ENCODE measurements at regions not wholly inside any gene's neighbourhood (a gene's known extent, or its start where the extent isn't known, plus 50 kb on each side); places are given as distances from the start of the nearest gene placed in this dataset.

DNA sequence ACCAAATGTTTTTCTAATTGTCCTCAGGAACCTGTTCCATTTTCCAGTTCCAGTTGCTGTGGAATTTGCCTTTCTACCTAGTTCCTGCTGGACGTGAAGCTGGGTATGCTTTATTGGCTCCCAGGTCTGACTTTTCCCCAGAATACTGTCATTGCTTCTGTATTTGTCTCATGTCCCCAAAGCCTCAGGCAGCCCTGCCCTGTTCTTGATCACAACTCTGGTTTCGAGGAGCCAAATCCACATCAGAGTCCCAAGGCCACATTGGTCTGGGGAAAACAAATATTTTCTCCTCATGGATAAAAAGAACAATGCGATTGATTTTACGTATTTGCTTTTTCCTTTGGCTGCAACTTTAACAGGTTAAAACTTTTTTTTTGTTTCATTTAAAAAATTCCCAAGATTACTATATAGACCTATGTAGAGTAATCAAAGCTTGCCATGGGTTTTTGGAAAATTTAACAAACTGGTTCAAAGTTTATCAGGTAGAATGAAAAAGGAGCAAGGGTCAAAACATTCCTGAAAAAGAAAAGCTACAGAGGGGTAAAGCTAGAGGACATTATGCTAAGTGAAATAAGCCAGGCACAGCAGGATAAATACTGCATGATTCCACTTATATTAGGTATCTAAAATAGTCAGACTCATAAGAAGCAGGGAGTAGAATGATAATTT, 85.2 kb downstream of the MDH1 start:
- TF ChIP-seq TCF12 (IDR thresholded peaks at IDR 0.05; ENCODE audit: low read depth), result no peak
- TF ChIP-seq, protein P1, sequence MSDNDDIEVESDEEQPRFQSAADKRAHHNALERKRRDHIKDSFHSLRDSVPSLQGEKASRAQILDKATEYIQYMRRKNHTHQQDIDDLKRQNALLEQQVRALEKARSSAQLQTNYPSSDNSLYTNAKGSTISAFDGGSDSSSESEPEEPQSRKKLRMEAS (IDR thresholded peaks at IDR 0.05), result no peak
- no peak for TF ChIP-seq FOXM1 (IDR thresholded peaks at IDR 0.05; ENCODE audit: borderline replicate concordance, low read depth)
- no peak for TF ChIP-seq RAD21 (IDR thresholded peaks at IDR 0.05; ENCODE audit: low read depth)
- no peak for TF ChIP-seq CEBPB (IDR thresholded peaks at IDR 0.05)
- TF ChIP-seq EP300 (IDR thresholded peaks at IDR 0.05; ENCODE audit: borderline replicate concordance), result no peak
- TF ChIP-seq TAF1 (IDR thresholded peaks at IDR 0.05; ENCODE audit: low read depth), result no peak
- no peak for TF ChIP-seq CREB1 (IDR thresholded peaks at IDR 0.05; ENCODE audit: low read depth)
- TF ChIP-seq YY1 (IDR thresholded peaks at IDR 0.05; ENCODE audit: low read depth), result no peak
- TF ChIP-seq EGR1 (IDR thresholded peaks at IDR 0.05), result no peak
- TF ChIP-seq, protein P2, sequence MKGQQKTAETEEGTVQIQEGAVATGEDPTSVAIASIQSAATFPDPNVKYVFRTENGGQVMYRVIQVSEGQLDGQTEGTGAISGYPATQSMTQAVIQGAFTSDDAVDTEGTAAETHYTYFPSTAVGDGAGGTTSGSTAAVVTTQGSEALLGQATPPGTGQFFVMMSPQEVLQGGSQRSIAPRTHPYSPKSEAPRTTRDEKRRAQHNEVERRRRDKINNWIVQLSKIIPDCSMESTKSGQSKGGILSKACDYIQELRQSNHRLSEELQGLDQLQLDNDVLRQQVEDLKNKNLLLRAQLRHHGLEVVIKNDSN (IDR thresholded peaks at IDR 0.05), result no peak
- TF ChIP-seq ZBTB7A (IDR thresholded peaks at IDR 0.05; ENCODE audit: low read depth), result no peak
- TF ChIP-seq, protein P3, sequence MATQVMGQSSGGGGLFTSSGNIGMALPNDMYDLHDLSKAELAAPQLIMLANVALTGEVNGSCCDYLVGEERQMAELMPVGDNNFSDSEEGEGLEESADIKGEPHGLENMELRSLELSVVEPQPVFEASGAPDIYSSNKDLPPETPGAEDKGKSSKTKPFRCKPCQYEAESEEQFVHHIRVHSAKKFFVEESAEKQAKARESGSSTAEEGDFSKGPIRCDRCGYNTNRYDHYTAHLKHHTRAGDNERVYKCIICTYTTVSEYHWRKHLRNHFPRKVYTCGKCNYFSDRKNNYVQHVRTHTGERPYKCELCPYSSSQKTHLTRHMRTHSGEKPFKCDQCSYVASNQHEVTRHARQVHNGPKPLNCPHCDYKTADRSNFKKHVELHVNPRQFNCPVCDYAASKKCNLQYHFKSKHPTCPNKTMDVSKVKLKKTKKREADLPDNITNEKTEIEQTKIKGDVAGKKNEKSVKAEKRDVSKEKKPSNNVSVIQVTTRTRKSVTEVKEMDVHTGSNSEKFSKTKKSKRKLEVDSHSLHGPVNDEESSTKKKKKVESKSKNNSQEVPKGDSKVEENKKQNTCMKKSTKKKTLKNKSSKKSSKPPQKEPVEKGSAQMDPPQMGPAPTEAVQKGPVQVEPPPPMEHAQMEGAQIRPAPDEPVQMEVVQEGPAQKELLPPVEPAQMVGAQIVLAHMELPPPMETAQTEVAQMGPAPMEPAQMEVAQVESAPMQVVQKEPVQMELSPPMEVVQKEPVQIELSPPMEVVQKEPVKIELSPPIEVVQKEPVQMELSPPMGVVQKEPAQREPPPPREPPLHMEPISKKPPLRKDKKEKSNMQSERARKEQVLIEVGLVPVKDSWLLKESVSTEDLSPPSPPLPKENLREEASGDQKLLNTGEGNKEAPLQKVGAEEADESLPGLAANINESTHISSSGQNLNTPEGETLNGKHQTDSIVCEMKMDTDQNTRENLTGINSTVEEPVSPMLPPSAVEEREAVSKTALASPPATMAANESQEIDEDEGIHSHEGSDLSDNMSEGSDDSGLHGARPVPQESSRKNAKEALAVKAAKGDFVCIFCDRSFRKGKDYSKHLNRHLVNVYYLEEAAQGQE (IDR thresholded peaks at IDR 0.05; ENCODE audit: low read depth), result no peak
- TF ChIP-seq NFIC (IDR thresholded peaks at IDR 0.05), result no peak
- no peak for TF ChIP-seq TEAD4 (IDR thresholded peaks at IDR 0.05)

DNA sequence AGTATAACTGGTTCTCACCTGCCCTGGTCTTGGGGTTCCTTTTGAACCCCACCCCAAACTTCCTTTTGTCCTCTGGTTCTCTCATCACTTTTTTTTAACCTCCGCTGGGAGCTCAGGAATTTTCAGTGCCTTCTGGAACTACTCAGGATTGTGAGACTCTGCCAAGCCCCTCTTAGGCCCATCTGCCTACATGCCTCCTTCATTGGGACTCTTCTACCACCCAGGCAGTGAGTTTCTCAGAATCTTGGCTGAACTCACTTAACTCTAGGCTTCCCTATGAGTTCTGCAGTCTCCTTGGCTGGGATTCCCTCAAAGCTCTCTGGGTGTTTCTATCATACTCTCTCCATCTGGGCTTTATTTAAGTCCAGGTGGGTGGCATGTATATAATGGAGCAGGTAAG, 86.3 kb downstream of the MDH1 start:
- TF ChIP-seq, protein P3 (IDR thresholded peaks at IDR 0.05; ENCODE audit: low read depth), result no peak
- TF ChIP-seq RAD21 (IDR thresholded peaks at IDR 0.05; ENCODE audit: low read depth), result no peak
- no peak for TF ChIP-seq NFIC (IDR thresholded peaks at IDR 0.05)
- TF ChIP-seq EP300 (IDR thresholded peaks at IDR 0.05; ENCODE audit: borderline replicate concordance), result no peak
- TF ChIP-seq TAF1 (IDR thresholded peaks at IDR 0.05; ENCODE audit: low read depth), result no peak
- TF ChIP-seq TCF12 (IDR thresholded peaks at IDR 0.05; ENCODE audit: low read depth), result no peak
- no peak for TF ChIP-seq CEBPB (IDR thresholded peaks at IDR 0.05)
- TF ChIP-seq, protein P2 (IDR thresholded peaks at IDR 0.05), result no peak
- TF ChIP-seq TEAD4 (IDR thresholded peaks at IDR 0.05), result no peak
- TF ChIP-seq, protein P1 (IDR thresholded peaks at IDR 0.05), result no peak
- no peak for TF ChIP-seq CREB1 (IDR thresholded peaks at IDR 0.05; ENCODE audit: low read depth)
- no peak for TF ChIP-seq YY1 (IDR thresholded peaks at IDR 0.05; ENCODE audit: low read depth)
- no peak for TF ChIP-seq EGR1 (IDR thresholded peaks at IDR 0.05)
- TF ChIP-seq ZBTB7A (IDR thresholded peaks at IDR 0.05; ENCODE audit: low read depth), result no peak
- no peak for TF ChIP-seq FOXM1 (IDR thresholded peaks at IDR 0.05; ENCODE audit: borderline replicate concordance, low read depth)

DNA sequence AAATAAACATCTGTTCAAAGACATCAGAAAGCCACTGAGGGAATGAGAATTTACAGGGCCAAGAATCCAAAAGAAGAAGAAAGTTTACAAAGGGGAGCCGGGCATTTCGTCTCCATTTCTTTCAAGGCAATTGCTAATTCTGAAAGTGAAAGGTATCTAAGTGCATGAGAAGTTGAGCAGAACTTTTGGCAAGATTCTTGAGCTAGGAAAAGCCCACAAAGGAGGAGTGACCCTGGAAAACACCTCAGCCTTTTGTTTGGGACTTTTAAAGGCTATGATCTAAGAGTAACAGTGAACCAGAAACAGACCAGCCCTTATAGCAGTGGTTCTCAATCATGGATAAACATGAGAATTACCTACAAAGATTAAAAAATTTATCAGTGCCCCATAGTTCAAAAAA, 87.4 kb downstream of the MDH1 start:
- TF ChIP-seq TCF12 (IDR thresholded peaks at IDR 0.05; ENCODE audit: low read depth), result no peak
- TF ChIP-seq EGR1 (IDR thresholded peaks at IDR 0.05), result no peak
- TF ChIP-seq, protein P2 (IDR thresholded peaks at IDR 0.05), result no peak
- TF ChIP-seq TAF1 (IDR thresholded peaks at IDR 0.05; ENCODE audit: low read depth), result no peak
- TF ChIP-seq CEBPB (IDR thresholded peaks at IDR 0.05), result no peak
- TF ChIP-seq RAD21 (IDR thresholded peaks at IDR 0.05; ENCODE audit: low read depth), result no peak
- no peak for TF ChIP-seq YY1 (IDR thresholded peaks at IDR 0.05; ENCODE audit: low read depth)
- no peak for TF ChIP-seq NFIC (IDR thresholded peaks at IDR 0.05)

DNA sequence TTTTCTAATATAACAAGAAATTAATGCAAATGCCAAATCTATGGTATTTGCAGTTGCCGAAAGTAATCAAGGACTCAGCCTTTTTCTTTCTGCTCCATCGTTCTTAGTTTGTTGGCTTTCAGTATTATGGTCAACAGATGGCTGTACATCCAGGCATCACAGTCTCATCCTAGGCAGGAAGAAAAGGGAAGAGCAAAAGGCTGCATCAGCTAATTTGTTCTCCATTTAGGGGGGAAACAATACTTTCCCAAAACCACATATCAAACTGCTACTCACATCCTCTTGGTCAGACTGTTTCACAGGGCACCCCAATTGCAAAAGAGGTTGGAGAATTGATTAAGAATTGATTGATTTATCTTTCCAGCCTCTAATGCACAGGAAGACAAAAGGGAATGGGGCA, 89.3 kb downstream of the MDH1 start:
- TF ChIP-seq, protein P3 (IDR thresholded peaks at IDR 0.05; ENCODE audit: low read depth), result no peak
- TF ChIP-seq EP300 (IDR thresholded peaks at IDR 0.05; ENCODE audit: borderline replicate concordance) (no peak), CEBPB (IDR thresholded peaks at IDR 0.05) (no peak), TEAD4 (IDR thresholded peaks at IDR 0.05) (no peak), RAD21 (IDR thresholded peaks at IDR 0.05; ENCODE audit: low read depth) (no peak), NFIC (IDR thresholded peaks at IDR 0.05) (no peak), ZBTB7A (IDR thresholded peaks at IDR 0.05; ENCODE audit: low read depth) (no peak), TCF12 (IDR thresholded peaks at IDR 0.05; ENCODE audit: low read depth) (no peak), EGR1 (IDR thresholded peaks at IDR 0.05) (no peak), FOXM1 (IDR thresholded peaks at IDR 0.05; ENCODE audit: borderline replicate concordance, low read depth) (no peak), YY1 (IDR thresholded peaks at IDR 0.05; ENCODE audit: low read depth) (no peak), CREB1 (IDR thresholded peaks at IDR 0.05; ENCODE audit: low read depth) (no peak), TAF1 (IDR thresholded peaks at IDR 0.05; ENCODE audit: low read depth) (no peak)
- TF ChIP-seq, protein P2 (IDR thresholded peaks at IDR 0.05), result no peak
- TF ChIP-seq, protein P1 (IDR thresholded peaks at IDR 0.05), result no peak

Data from Ishikawa (cell line).